ENCODE measurements at regions not wholly inside any gene's neighbourhood (a gene's known extent, or its start where the extent isn't known, plus 50 kb on each side); places are given as distances from the start of the nearest gene placed in this dataset.
A peak's percentile ranks its signal among the peaks of the same experiment; 100 is the strongest.

DNA sequence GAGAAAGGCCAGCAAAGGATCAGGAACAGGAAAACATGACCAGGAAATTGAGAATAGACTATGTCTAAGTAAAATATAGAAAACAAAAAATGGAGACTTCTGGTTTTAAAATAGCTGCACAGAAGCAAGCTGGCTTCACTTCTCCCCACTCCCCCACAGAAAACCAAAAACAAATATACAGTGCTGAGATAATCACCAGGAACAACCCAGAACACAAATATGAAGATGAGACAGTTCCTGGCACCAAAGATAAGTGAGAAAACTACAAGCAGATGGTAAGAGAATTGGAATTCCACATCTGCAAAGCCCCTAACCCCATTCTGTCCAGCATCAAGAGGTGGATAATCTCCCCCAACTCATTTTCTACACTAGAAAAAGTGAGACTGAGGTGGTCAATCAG lies 397.7 kb downstream of the SUCLA2 start:
- no peak for DNase-seq

DNA sequence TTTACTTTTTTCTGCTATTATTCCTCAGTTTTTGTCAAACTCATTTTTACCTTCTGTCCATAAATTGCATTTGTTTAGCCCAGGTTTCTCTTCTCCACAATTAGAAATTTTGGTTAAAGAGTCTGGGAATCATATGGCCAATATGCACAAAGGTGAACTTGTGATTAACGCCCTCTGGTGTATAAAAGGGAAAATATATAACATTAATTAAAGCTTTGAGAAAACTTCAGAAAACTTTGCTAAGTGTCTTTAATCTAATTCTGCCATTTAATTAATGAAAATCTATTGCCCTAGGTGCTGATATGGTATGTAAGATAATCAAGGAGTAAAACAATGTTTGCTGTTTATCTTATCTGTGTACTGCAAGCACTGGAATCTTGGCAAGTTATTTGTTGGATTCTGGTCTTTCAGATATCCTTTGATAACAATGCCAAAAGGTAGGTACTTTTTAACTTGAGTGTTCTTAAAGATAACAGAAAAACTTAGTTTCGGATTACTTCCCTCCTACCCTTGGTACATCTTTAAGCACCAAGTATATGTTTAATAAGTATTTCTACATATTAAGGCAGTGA lies 402.6 kb downstream of the SUCLA2 start:
- DNase-seq, result no peak

GRCh38 chr13:47594833-47595232 lies 406.2 kb downstream of the SUCLA2 start:
- DNase-seq, result no peak

GRCh38 chr13:47592256-47592655 lies 408.8 kb downstream of the SUCLA2 start:
- DNase-seq, result no peak

DNA sequence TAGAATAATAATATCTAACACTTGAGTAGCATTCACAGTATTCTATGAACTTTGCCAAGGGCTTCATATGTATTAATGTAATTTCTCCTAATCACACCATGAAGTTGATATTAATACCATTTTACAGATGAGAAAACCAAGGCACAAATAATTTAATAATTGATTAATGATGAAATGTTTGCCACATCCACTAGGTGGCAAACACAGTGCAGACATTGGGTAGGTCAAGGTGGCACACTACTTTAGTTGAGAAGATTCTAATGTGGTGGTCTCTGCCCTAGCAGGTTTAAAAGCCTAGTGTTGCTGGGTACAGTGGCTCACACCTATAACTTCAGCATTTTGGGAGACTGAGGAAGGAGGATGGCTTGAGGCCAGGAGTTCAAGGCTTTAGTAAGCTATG lies 412.4 kb downstream of the SUCLA2 start:
- no peak for DNase-seq

DNA sequence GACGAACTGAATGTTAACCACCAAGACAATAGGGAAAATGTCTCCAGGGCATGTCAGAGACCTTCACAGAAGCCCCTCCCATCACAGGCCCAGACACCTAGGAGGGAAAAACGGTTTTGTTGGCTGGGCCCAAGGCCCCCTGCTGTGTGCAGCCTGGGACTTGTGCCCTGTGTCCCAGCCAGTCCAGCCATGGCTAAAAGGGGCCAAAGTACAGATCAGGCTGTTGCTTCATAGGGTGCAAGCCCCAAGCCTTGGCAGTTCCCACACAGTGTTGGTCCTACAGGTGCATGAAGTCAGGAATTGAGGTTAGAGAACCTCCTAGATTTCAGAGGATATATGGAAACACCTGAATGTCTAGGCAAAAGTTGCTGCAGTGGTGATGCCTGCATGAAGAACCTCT lies 428.7 kb downstream of the SUCLA2 start:
- no peak for DNase-seq

DNA sequence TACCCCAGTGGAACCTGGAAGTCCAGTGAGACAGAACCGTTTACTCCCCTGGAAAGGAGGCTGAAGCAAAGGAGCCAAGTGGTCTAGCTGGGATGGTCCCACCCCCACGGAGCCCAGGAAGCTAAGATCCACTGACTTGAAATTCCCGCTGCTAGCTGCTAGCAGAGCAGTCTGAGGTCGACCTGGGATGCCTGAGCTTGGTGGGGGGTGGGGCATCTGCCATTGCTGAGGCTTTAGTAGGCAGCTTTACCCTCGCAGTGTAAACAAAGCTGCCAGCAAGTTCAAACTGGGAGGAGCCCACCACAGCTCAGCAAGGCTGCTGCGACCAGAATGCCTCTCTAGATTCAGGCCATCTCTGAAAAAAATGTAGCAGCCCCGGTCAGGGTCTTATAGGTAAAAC lies 437.0 kb downstream of the SUCLA2 start:
- no peak for DNase-seq

- no peak for DNase-seq
These were observed 444.4 kb downstream of the SUCLA2 start for GRCh38 chr13:47556703-47557102.

DNA sequence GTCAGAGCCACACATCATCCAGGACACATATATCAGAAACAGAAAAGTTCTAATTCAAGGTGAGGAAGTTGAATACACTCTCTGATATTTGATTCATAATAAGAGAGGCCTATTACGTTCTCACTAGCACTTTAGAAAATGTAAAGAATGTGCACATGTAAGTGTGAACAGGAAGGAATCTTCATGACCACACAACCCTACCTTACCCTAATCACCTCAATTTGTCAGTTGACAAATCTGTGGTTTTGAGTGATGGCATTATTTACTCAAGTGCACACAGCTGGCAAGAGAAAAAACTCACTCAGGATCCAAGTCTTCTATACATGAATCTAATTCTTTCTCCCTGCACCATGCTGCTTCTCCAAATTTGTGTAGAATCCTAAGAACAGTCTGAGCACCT lies 445.8 kb downstream of the SUCLA2 start:
- peak; percentile 10 for DNase-seq

- no peak for DNase-seq
These were observed 447.6 kb downstream of the SUCLA2 start for GRCh38 chr13:47553329-47553977.

DNA sequence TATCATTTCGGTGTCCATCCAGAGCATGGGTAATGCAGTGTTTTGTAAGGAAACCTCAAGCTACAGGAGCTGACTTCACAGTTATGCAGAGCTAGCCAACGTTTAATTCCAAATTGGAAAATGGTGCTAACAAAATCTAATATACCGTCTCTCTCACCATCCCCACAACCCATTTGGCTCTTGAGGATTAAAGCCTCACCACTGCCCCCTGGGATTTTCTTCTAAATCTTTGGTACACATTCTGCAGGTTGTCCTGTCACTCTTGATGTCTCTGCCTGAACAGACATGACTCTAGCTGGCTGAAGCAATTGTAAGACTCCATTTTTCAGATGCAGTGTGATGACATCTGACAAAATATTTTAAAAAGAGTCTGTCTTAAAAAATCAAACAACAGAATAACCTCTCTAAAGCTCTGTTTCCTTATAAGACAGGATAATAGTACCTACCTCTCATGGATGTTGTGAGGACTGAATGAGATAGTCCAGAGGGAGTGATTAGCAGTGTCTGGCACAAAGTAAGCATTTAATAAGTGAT lies 451.8 kb downstream of the SUCLA2 start:
- no peak for DNase-seq

GRCh38 chr13:47548294-47548840 lies 452.7 kb downstream of the SUCLA2 start:
- no peak for DNase-seq

- no peak for DNase-seq
These were observed 454.5 kb downstream of the SUCLA2 start for GRCh38 chr13:47546391-47547225.

GRCh38 chr13:47545201-47546024 lies 455.7 kb downstream of the SUCLA2 start:
- peak; percentile 5 for DNase-seq

DNA sequence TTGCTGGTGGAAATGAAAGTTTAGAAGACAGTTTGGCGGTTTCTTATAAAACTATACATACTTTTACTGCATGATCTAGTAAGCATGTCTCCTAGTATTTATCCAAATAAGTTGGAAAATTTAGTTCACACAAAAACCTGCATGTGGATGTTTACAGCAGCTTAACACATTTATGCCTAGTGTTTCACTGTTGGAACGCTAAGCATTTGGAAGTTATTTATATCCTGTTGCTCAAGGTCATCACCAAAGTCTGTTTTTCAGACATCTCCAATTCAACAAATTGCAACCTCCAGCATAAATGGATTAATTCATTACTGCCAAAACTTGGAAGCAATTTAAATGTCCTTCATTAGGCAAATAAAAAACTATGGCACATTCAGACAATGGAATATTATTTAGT lies 461.8 kb downstream of the SUCLA2 start:
- peak; percentile 21 for DNase-seq

GRCh38 chr13:47523771-47524170 lies 477.3 kb downstream of the SUCLA2 start:
- no peak for DNase-seq

DNA sequence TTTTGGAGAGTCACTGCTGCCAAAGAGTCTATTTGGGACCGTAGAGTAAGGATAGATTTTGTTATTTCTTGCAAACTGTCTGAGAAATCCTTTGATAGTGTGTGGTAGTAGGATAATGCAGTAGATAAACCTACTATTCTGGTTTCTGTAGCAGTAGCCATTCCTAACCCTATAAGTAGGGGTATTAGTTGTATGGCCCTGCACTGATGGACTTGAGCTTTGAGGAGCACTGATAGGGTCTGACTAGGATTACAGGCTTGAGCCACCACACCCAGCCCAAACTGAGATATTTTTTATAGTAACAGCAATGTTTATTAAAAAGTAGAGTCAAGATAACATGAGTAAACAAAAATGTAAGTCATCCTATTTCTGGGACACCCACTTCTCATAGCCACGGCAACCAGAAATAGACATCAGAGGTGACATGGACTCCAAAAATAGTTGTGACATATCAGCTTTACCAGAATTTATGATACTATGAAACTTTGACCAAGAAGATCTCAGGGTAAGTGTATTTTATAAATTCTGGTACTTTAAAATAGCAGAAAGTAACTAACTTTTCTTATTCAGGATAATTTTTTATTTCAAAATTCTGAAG lies 479.1 kb downstream of the SUCLA2 start:
- no peak for DNase-seq

DNA sequence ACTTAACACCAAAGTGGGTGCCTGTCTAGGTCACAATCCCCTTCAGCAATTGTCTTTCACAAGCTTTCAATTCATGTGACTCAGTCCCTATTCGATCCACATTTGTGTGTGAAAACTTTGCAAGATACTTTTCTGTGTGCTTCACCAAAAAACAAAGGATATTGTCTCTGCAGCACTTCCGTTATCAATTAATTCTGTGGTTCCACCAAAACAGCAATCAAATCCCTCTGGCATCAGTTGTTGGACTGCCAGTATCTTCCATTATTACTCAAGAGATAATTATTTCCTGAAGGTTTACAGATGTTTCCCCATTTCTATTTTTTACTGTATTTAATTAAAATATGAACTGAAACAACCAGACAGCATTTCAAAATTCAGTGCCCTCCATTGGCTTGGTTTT lies 481.4 kb downstream of the SUCLA2 start:
- no peak for DNase-seq

- no peak for DNase-seq
These were observed 482.5 kb downstream of the SUCLA2 start for GRCh38 chr13:47518530-47518929.

GRCh38 chr13:47511647-47512046 lies 489.4 kb downstream of the SUCLA2 start:
- DNase-seq, result no peak

GRCh38 chr13:47508527-47509228 lies 492.4 kb downstream of the SUCLA2 start:
- no peak for DNase-seq

DNA sequence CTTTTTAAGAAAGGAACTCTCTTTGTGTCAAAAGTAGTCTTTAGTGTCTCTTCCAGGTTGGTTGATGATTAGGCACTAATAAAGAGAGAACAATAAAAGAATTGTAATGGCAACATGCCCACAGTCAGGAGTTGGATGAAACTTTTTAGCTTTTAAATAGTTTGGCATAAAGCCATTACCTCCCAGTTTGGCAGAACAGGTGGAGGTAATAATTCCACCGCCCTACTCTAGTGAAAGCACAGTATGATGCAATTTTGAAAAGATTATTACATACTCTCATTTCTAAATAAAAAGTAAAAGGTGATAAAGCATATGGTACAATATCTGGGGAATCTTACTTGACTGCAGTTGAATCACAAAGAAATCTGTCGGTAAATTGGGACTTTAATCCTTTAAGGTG lies 497.6 kb downstream of the SUCLA2 start:
- no peak for DNase-seq
